Hepatic stellate cell (primary cell): ENCODE measurements at regions not wholly inside any gene's neighbourhood (a gene's known extent, or its start where the extent isn't known, plus 50 kb on each side); places are given as distances from the start of the nearest gene placed in this dataset.

Experiments used
- DNase-seq: peaks from one replicate; pipeline ENCODE4 v3.0.0; 2011; ENCODE audit warnings: low spot score

GRCh38 chr1:82052563-82052962 is 251.8 kb downstream of the ADGRL2 start:
- DNase-seq, result no peak

- no peak for DNase-seq
Measured at GRCh38 chr1:82048596-82048995, 247.9 kb downstream of the ADGRL2 start.

- DNase-seq, result no peak
Measured at GRCh38 chr1:82045221-82045620, 244.5 kb downstream of the ADGRL2 start.

GRCh38 chr1:82044536-82044935 is 243.8 kb downstream of the ADGRL2 start:
- DNase-seq, result no peak

GRCh38 chr1:82044111-82044510 is 243.4 kb downstream of the ADGRL2 start:
- no peak for DNase-seq

GRCh38 chr1:82042306-82043060 is 241.7 kb downstream of the ADGRL2 start:
- no peak for DNase-seq
